Gastroesophageal sphincter (tissue), 3 donors: ENCODE measurements at regions not wholly inside any gene's neighbourhood (a gene's known extent, or its start where the extent isn't known, plus 50 kb on each side); places are given as distances from the start of the nearest gene placed in this dataset.
"Not testable (repeated sequence)": the region's sequence is repeated elsewhere in the genome, so short reads cannot be mapped to it uniquely, and the experiment has no call there.

ENCODE experiments used
- POLR2AphosphoS5 ChIP-seq: sonication (generic); formaldehyde crosslinking; IDR thresholded peaks from one replicate; pipeline ENCODE4 v1.6.1; 2017; ENCODE audit warnings: antibody characterized with exemption
- TF ChIP-seq, protein P1 (sequence below), 4 experiments: fragments of 200-600 bp in 2 of 4; fragments of 450-650 bp in 2 of 4; sonication (generic) in 1 of 4; IDR thresholded peaks; one replicate each; pipeline ENCODE4 v1.5.1; 2017 to 2019; ENCODE audit warnings: antibody characterized with exemption in 4 of 4, mild to moderate bottlenecking in 2 of 4, moderate library complexity in 2 of 4

DNA sequence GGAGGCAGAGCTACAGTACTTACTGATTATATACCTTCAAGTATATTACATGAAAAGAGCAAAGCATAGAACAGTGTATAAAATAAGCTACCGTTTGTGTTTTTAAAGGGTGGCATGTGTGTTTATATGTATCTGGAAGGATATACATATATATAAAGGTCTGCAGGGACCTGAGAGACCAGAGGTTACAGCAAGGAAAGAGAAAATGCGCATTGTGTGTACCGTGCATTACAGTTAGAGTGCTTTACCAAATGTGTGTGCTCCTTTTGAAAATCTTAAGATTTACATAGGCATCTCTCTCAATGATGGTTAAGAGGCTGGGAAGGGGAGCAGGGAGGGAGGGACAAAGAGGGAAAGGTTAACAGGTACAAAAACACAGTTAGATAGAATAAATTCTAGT is 55.8 kb upstream of the FAM25C start:
- TF ChIP-seq, protein P1, sequence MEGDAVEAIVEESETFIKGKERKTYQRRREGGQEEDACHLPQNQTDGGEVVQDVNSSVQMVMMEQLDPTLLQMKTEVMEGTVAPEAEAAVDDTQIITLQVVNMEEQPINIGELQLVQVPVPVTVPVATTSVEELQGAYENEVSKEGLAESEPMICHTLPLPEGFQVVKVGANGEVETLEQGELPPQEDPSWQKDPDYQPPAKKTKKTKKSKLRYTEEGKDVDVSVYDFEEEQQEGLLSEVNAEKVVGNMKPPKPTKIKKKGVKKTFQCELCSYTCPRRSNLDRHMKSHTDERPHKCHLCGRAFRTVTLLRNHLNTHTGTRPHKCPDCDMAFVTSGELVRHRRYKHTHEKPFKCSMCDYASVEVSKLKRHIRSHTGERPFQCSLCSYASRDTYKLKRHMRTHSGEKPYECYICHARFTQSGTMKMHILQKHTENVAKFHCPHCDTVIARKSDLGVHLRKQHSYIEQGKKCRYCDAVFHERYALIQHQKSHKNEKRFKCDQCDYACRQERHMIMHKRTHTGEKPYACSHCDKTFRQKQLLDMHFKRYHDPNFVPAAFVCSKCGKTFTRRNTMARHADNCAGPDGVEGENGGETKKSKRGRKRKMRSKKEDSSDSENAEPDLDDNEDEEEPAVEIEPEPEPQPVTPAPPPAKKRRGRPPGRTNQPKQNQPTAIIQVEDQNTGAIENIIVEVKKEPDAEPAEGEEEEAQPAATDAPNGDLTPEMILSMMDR (IDR thresholded peaks at IDR 0.05) = not testable (repeated sequence)
- not testable (repeated sequence) for TF ChIP-seq POLR2AphosphoS5
